ENCODE measurements at regions not wholly inside any gene's neighbourhood (a gene's known extent, or its start where the extent isn't known, plus 50 kb on each side); places are given as distances from the start of the nearest gene placed in this dataset.

DNA sequence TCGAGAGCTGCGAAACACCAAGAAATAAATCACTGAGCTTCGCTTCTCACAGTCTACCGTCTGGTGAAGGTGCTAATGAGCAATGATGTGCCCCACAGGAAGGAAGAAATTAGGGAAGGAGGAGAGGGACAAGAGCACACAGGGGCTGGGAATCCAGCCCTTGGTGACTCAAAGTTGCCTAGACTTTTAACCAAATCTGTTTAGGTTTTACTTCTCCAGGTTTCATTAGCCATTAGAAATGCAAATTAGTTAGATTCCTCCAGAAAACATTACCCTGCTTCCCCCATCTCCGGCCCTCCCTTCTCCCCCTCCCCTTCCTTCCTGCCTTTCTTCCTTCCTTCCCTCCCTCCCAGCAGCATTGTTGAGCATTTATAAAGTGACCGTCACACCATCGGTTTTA, 59.3 kb upstream of the UBE2E1 start:
- Histone ChIP-seq H3K9me3 (no peaks in the 10 kb centered on the region), H3K4me3 (no peak overlapping the region), H3K4me1 (peaks cover 5 to 49% (median 29%) of the 10 kb centered on the region in 6 donors), H3K27me3 (replicated peaks in 1 of 7) (no peaks in the 10 kb centered on the region), H3K27ac (peak overlapping the region in 2 of 8 donors; percentile 6 to 43), H3K36me3 (no peaks in the 10 kb centered on the region)
- no peak for DNase-seq
- WGBS, 5 donors = 47 to 56% (median 49%) methylated on average over 7 of the region's 7 CpGs
- intact Hi-C loops (cut with DNase I; ENCODE audit: low total_unique reads) = no loop called here
- TF ChIP-seq, protein P1, sequence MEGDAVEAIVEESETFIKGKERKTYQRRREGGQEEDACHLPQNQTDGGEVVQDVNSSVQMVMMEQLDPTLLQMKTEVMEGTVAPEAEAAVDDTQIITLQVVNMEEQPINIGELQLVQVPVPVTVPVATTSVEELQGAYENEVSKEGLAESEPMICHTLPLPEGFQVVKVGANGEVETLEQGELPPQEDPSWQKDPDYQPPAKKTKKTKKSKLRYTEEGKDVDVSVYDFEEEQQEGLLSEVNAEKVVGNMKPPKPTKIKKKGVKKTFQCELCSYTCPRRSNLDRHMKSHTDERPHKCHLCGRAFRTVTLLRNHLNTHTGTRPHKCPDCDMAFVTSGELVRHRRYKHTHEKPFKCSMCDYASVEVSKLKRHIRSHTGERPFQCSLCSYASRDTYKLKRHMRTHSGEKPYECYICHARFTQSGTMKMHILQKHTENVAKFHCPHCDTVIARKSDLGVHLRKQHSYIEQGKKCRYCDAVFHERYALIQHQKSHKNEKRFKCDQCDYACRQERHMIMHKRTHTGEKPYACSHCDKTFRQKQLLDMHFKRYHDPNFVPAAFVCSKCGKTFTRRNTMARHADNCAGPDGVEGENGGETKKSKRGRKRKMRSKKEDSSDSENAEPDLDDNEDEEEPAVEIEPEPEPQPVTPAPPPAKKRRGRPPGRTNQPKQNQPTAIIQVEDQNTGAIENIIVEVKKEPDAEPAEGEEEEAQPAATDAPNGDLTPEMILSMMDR (IDR thresholded peaks at IDR 0.05 in 8 of 11, conservative IDR thresholded peaks at IDR 0.05 in 3 of 11) = no peak
- no peak for TF ChIP-seq POLR2AphosphoS5 (IDR thresholded peaks at IDR 0.05)
- no peak for TF ChIP-seq POLR2A (IDR thresholded peaks at IDR 0.05)

DNA sequence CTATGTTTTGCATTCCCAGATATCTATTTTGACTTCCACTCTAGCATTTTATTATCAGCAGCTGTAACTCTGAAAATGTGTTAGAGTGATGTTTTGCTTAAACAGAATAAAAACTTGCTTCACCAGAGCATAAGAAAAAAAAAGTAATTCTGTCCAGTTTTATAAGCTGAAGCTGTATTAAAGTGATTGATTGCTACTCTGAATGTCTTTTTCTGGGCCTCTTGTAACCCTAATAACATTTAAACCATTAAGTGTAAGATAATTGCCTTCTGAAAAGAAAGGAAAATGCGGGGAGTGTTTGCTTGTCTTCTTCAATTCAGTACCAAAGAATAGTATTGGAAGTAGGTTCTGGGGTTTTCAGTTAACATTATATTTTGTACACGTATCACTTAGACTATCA, 57.9 kb upstream of the UBE2E1 start:
- Histone ChIP-seq H3K4me3 (no peak overlapping the region), H3K27ac (peak overlapping the region in 1 of 8 donors; percentile 52), H3K4me1 (peaks cover 5 to 55% (median 29%) of the 10 kb centered on the region in 6 donors), H3K36me3 (no peaks in the 10 kb centered on the region), H3K9me3 (no peaks in the 10 kb centered on the region), H3K27me3 (replicated peaks in 1 of 7) (no peaks in the 10 kb centered on the region)
- DNase-seq = no peak
- no peak for TF ChIP-seq POLR2AphosphoS5 (IDR thresholded peaks at IDR 0.05)
- TF ChIP-seq POLR2A (IDR thresholded peaks at IDR 0.05) = no peak
- TF ChIP-seq, protein P1 (IDR thresholded peaks at IDR 0.05 in 8 of 11, conservative IDR thresholded peaks at IDR 0.05 in 3 of 11) = no peak
- 69 to 82% (median 76%) methylated on average over 2 of the region's 2 CpGs for WGBS, 5 donors
- intact Hi-C loops (cut with DNase I; ENCODE audit: low total_unique reads) = no loop called here

DNA sequence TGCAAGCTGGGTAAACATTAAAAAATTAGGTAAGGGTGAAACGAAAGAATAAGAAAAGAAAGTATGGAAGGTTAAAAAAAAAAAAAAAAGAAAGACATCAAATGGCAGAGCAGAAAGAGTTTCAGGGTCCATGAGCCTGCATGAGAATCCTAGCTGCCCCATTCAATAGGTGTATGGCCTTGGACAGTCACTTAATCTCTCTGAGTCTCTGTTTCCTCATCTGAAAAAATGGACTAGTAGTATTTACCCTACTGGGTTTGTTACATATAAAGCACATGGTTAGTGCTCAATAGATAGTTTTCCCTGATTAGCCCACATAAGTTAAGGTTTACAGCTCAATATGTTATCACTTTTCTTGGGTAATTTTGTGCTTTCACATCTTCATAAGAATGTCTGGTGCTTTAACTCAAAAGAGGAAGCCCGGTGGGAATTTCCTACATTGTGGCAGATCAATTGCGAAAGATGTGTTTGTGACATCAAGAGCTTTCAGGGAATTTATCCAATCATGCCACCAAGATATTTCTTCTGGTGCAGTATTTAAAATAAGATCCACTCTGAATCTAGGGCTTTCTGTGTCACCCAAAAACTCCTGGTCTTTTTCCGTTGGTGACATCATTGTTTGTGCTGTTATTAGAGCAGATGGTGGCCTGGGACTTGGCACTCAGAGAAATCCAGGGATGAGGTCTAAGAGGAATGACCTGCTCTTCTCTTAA, 57.2 kb upstream of the UBE2E1 start:
- Histone ChIP-seq H3K27me3 (replicated peaks in 1 of 7) (no peaks in the 10 kb centered on the region), H3K4me3 (no peak overlapping the region), H3K9me3 (no peaks in the 10 kb centered on the region), H3K27ac (peak overlapping the region in 3 of 8 donors; percentile 5 to 52 (median 6)), H3K36me3 (no peaks in the 10 kb centered on the region), H3K4me1 (peaks cover 5 to 55% (median 29%) of the 10 kb centered on the region in 6 donors)
- no peak for TF ChIP-seq POLR2AphosphoS5 (IDR thresholded peaks at IDR 0.05)
- TF ChIP-seq, protein P1 (IDR thresholded peaks at IDR 0.05 in 8 of 11, conservative IDR thresholded peaks at IDR 0.05 in 3 of 11) = no peak
- no peak for TF ChIP-seq POLR2A (IDR thresholded peaks at IDR 0.05)
- intact Hi-C loops (cut with DNase I; ENCODE audit: low total_unique reads) = no loop called here
- no peak for DNase-seq
- 45 to 59% (median 49%) methylated on average over 4 of the region's 4 CpGs for WGBS, 5 donors

DNA sequence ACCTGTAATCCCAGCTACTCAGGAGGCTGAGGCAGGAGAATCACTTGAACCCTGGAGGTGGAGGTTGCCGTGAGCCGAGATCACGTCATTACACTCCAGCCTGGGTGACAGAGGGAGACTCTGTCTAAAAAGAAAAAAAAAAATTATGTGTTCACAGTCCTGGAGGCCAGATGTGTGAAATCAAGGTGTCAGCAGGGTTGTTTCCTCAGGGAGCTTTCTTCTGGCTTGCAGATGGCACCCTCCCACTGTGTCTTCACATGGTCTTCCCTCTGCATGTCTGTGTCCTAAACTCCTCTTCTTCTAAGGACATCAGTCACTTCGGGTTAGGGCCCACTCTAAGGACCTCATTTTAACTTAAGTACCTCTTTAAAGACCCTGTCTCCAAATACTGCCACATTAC, 56.1 kb upstream of the UBE2E1 start:
- no peak for DNase-seq
- no peak overlapping the region for H3K4me3 ChIP-seq
- WGBS, 5 donors = 89 to 98% (median 96%) methylated on average over 4 of the region's 4 CpGs
- TF ChIP-seq, protein P1 (IDR thresholded peaks at IDR 0.05 in 8 of 11, conservative IDR thresholded peaks at IDR 0.05 in 3 of 11) = no peak
- no peak for TF ChIP-seq POLR2AphosphoS5 (IDR thresholded peaks at IDR 0.05)
- no peak for TF ChIP-seq POLR2A (IDR thresholded peaks at IDR 0.05)
- intact Hi-C loops (cut with DNase I; ENCODE audit: low total_unique reads) = no loop called here
- no peak overlapping the region for H3K27ac ChIP-seq
- no peaks in the 10 kb centered on the region for H3K9me3 ChIP-seq
- no peaks in the 10 kb centered on the region for H3K27me3 ChIP-seq (replicated peaks in 1 of 7)
- no peaks in the 10 kb centered on the region for H3K36me3 ChIP-seq
- H3K4me1 ChIP-seq = peaks cover 5 to 55% (median 29%) of the 10 kb centered on the region in 6 donors
